A549 (cell line): ENCODE measurements at regions not wholly inside any gene's neighbourhood (a gene's known extent, or its start where the extent isn't known, plus 50 kb on each side); places are given as distances from the start of the nearest gene placed in this dataset.

Experiments used
- ATAC-seq, 2 experiments: fragments of 200-7000 bp in 1 of 2; fragments of >200 bp in 1 of 2; cut with Nextera tagmentation in 1 of 2; cut with Tn5 transposase in 1 of 2; 3 replicates each; pipeline versions ENCODE4 v1.8.0 to v1.9.1; 2018 to 2020; ENCODE audit warnings: mild to moderate bottlenecking in 1 of 2, moderate library complexity in 1 of 2
- CTCF ChIA-PET: fragments of 300-600 bp; sonication (Branson Sonifier 250); formaldehyde crosslinking; extraction: SDS; loops from one replicate; lab custom pipeline; 2021; ENCODE audit warnings: antibody characterized with exemption, inconsistent platforms; lab: Yijun Ruan, JAX
- POLR2A ChIA-PET: fragments of 350-600 bp; formaldehyde crosslinking; extraction: SDS; loops from one replicate; lab custom pipeline; 2021; ENCODE audit warnings: antibody characterized with exemption, inconsistent platforms; lab: Yijun Ruan, JAX
- DNase-seq, 2 experiments: peaks; one replicate each; pipeline versions ENCODE4 v3.0.0 to v3.0.0-alpha.2; 2011 to 2016; ENCODE audit warnings: low read depth in 1 of 2, low spot score in 1 of 2
- FAIRE-seq: peaks from 2 replicates; lab custom pipeline; 2011; peaks lifted over from hg19 to GRCh38; lab: Jason Lieb, UNC
- H3K27ac ChIP-seq, 2 experiments: fragments of >200 bp; sonication (Bioruptor Twin); formaldehyde crosslinking; 3 replicates each; pipeline ENCODE4 v1.5.1; 2016 to 2017
- H3K4me1 ChIP-seq: fragments of >200 bp; sonication (Bioruptor Twin); formaldehyde crosslinking; 3 replicates; pipeline ENCODE4 v1.6.1; 2016
- H3K4me2 ChIP-seq: fragments of >200 bp; sonication (Bioruptor Twin); formaldehyde crosslinking; 3 replicates; pipeline ENCODE4 v1.6.1; 2016
- H3K4me3 ChIP-seq: fragments of >200 bp; sonication (Bioruptor Twin); formaldehyde crosslinking; 3 replicates; pipeline ENCODE4 v1.5.1; 2016
- H3K9me3 ChIP-seq: fragments of >200 bp; sonication (Bioruptor Twin); formaldehyde crosslinking; 3 replicates; pipeline ENCODE4 v1.6.1; 2016
- ATOH8 ChIP-seq: fragments of 250-450 bp; sonication (Bioruptor Pico); IDR thresholded peaks from 2 replicates; pipeline ENCODE4 v1.5.0; 2020; ENCODE audit warnings: low read depth, mild to moderate bottlenecking, moderate library complexity
- BHLHE40 ChIP-seq: IDR thresholded peaks from 2 replicates; pipeline ENCODE4 v1.6.1; 2012; ENCODE audit warnings: low read depth, low read length, inconsistent platforms
- CBX2 ChIP-seq: fragments of 200-600 bp; sonication (generic); IDR thresholded peaks from 2 replicates; pipeline ENCODE4 v1.6.1; 2016; ENCODE audit warnings: low read depth, mild to moderate bottlenecking, borderline replicate concordance
- CEBPB ChIP-seq, 2 experiments: fragments of >200 bp in 1 of 2; sonication (Bioruptor Twin) in 1 of 2; formaldehyde crosslinking in 1 of 2; IDR thresholded peaks; 2 replicates each; pipeline ENCODE4 v1.6.1; 2012 to 2016
- CHD2 ChIP-seq: fragments of 150-350 bp; IDR thresholded peaks from 2 replicates; pipeline ENCODE4 v1.6.1; 2014; ENCODE audit warnings: low read length; ENCODE audit not compliant: partially characterized antibody
- CTCF ChIP-seq: fragments of >200 bp; sonication (Bioruptor Twin); formaldehyde crosslinking; IDR thresholded peaks from 3 replicates; pipeline ENCODE4 v1.5.1; 2016
- ELK1 ChIP-seq: fragments of 150-350 bp; IDR thresholded peaks from 2 replicates; pipeline ENCODE4 v1.6.1; 2014; ENCODE audit warnings: low read depth, mild to moderate bottlenecking, low read length
- FOXS1 ChIP-seq: fragments of 250-450 bp; sonication (Bioruptor Pico); IDR thresholded peaks from 2 replicates; pipeline ENCODE4 v1.5.0; 2020; ENCODE audit warnings: mild to moderate bottlenecking, moderate library complexity
- HOXA7 ChIP-seq: fragments of 250-450 bp; sonication (Bioruptor Pico); IDR thresholded peaks from 2 replicates; pipeline ENCODE4 v1.5.0; 2020; ENCODE audit warnings: mild to moderate bottlenecking, moderate library complexity
- HOXB5 ChIP-seq: fragments of 250-450 bp; sonication (Bioruptor Pico); IDR thresholded peaks from 2 replicates; pipeline ENCODE4 v1.5.0; 2020; ENCODE audit warnings: mild to moderate bottlenecking, moderate library complexity
- JUN ChIP-seq, 2 experiments: fragments of >200 bp; sonication (Bioruptor Twin); formaldehyde crosslinking; IDR thresholded peaks; 2 replicates in 1 of 2; 3 replicates in 1 of 2; pipeline ENCODE4 v1.6.1; 2016 to 2017
- KDM1A ChIP-seq: fragments of 200-600 bp; sonication (generic); IDR thresholded peaks from 2 replicates; pipeline ENCODE4 v1.6.1; 2016; ENCODE audit warnings: low read depth, mild to moderate bottlenecking
- MAFK ChIP-seq: fragments of 450-650 bp; IDR thresholded peaks from 2 replicates; pipeline ENCODE4 v1.6.1; 2014; ENCODE audit not compliant: partially characterized antibody
- MYC ChIP-seq: IDR thresholded peaks from 2 replicates; pipeline ENCODE4 v1.6.1; 2012; ENCODE audit warnings: mild to moderate bottlenecking, inconsistent platforms, low read length, improper control_type of control experiment, borderline replicate concordance
- NPAS2 ChIP-seq: fragments of 250-450 bp; sonication (Bioruptor Pico); IDR thresholded peaks from 2 replicates; pipeline ENCODE4 v1.8.0; 2022; ENCODE audit warnings: mild to moderate bottlenecking, moderate library complexity, borderline replicate concordance
- PHF8 ChIP-seq: fragments of 200-600 bp; sonication (generic); IDR thresholded peaks from 2 replicates; pipeline ENCODE4 v1.6.1; 2016; ENCODE audit warnings: low read depth, mild to moderate bottlenecking, antibody characterized with exemption, moderate library complexity, borderline replicate concordance
- POLR2AphosphoS2 ChIP-seq: conservative IDR thresholded peaks from 2 replicates; pipeline ENCODE4 v1.6.1; 2012; ENCODE audit warnings: low read length, improper control_type of control experiment, inconsistent platforms
- RCOR1 ChIP-seq: fragments of 150-350 bp; IDR thresholded peaks from 2 replicates; pipeline ENCODE4 v1.6.1; 2014; ENCODE audit warnings: antibody characterized with exemption, low read length, low read depth
- RFX5 ChIP-seq: fragments of 450-650 bp; IDR thresholded peaks from 2 replicates; pipeline ENCODE4 v1.7.1; 2014; ENCODE audit warnings: antibody characterized with exemption, mild to moderate bottlenecking, moderate library complexity
- SMC3 ChIP-seq: fragments of >200 bp; sonication (Bioruptor Twin); formaldehyde crosslinking; IDR thresholded peaks from 3 replicates; pipeline ENCODE4 v1.6.1; 2018; ENCODE audit warnings: inconsistent platforms
- SREBF2 ChIP-seq: fragments of 450-650 bp; IDR thresholded peaks from 2 replicates; pipeline ENCODE4 v1.6.1; 2014; ENCODE audit warnings: mild to moderate bottlenecking, moderate library complexity
- TP53 ChIP-seq: fragments of 250-450 bp; sonication (Bioruptor Pico); IDR thresholded peaks from 2 replicates; pipeline ENCODE4 v1.5.0; 2021; ENCODE audit warnings: mild to moderate bottlenecking, moderate library complexity
- USF2 ChIP-seq: fragments of 450-650 bp; IDR thresholded peaks from 2 replicates; pipeline ENCODE4 v1.6.1; 2014; ENCODE audit warnings: antibody characterized with exemption
- ZC3H11A ChIP-seq: fragments of 450-650 bp; IDR thresholded peaks from 2 replicates; pipeline ENCODE4 v1.6.1; 2014; ENCODE audit warnings: antibody characterized with exemption, mild to moderate bottlenecking
- ZFP36 ChIP-seq: fragments of 450-650 bp; IDR thresholded peaks from 2 replicates; pipeline ENCODE4 v1.6.1; 2014; ENCODE audit warnings: borderline replicate concordance; ENCODE audit not compliant: partially characterized antibody
- ZSCAN20 ChIP-seq: fragments of 250-450 bp; sonication (Bioruptor Pico); IDR thresholded peaks from 2 replicates; pipeline ENCODE4 v1.8.0; 2022; ENCODE audit warnings: mild to moderate bottlenecking, moderate library complexity
- WGBS: methylation state at CpG from one replicate; pipeline ENCODE4 v1.1.6; 2017; ENCODE audit errors: missing lambda C conversion rate; 5-methylcytosine and 5-hydroxymethylcytosine counted together

- 14% methylated on average over 2 of the region's 2 CpGs for WGBS
- no peak overlapping the region for H3K4me2 ChIP-seq
- CTCF ChIA-PET = no interaction called here
- H3K27ac ChIP-seq = no peak overlapping the region
- H3K4me1 ChIP-seq = no peaks in the 10 kb centered on the region
- POLR2A ChIA-PET = no interaction called here
- DNase-seq (no peak), FAIRE-seq (no peak), ATAC-seq (no peak)
- H3K4me3 ChIP-seq = no peak overlapping the region
- H3K9me3 ChIP-seq = no peaks in the 10 kb centered on the region
- no peak for TF ChIP-seq RCOR1
- TF ChIP-seq MAFK = no peak
- TF ChIP-seq ZC3H11A = no peak
- TF ChIP-seq PHF8 = no peak
- TF ChIP-seq TP53 = no peak
- no peak for TF ChIP-seq SMC3
- TF ChIP-seq CHD2 = no peak
- no peak for TF ChIP-seq CTCF
- TF ChIP-seq ZSCAN20 (CRISPR knock-in tag) = no peak
- no peak for TF ChIP-seq CEBPB (IDR thresholded peaks at IDR 0.05)
- TF ChIP-seq BHLHE40 = no peak
- TF ChIP-seq HOXA7 (CRISPR knock-in tag) = no peak
- TF ChIP-seq RFX5 = no peak
- no peak for TF ChIP-seq MYC
- TF ChIP-seq NPAS2 = no peak
- TF ChIP-seq USF2 = no peak
- no peak for TF ChIP-seq FOXS1
Observed at GRCh38 chr3:181541414-181541813, 170.3 kb upstream of the SOX2 start.

- ChIA-PET CTCF (interaction anchor here (0.6 kb wide), 1 partner anchor 30 kb away, joined by 3 read pairs; no protein-coding TSS in a partner anchor), POLR2A (no interaction called here)
- ATAC-seq = no peak
- no peak overlapping the region for H3K4me3 ChIP-seq
- no peak for DNase-seq
- TF ChIP-seq CBX2 (no peak), ATOH8 (no peak), ZFP36 (no peak), POLR2AphosphoS2 (no peak), SREBF2 (no peak), KDM1A (no peak), CTCF (no peak), JUN (IDR thresholded peaks at IDR 0.05) (no peak), FOXS1 (no peak), BHLHE40 (no peak), HOXB5 (no peak), RCOR1 (no peak), SMC3 (no peak), ELK1 (no peak)
- no peak for FAIRE-seq
- WGBS = 15% methylated on average over 3 of the region's 3 CpGs
- H3K9me3 ChIP-seq = no peaks in the 10 kb centered on the region
- no peak overlapping the region for H3K27ac ChIP-seq
- H3K4me1 ChIP-seq = no peaks in the 10 kb centered on the region
- H3K4me2 ChIP-seq = no peak overlapping the region
Observed at GRCh38 chr3:181534781-181535221, 176.9 kb upstream of the SOX2 start.
